HL-60 (cell line): ENCODE measurements at regions not wholly inside any gene's neighbourhood (a gene's known extent, or its start where the extent isn't known, plus 50 kb on each side); places are given as distances from the start of the nearest gene placed in this dataset.

ENCODE experiments used
- DNase-seq, 2 experiments: peaks; one replicate each; pipeline ENCODE4 v3.0.0-alpha.2; 2010 to 2020; ENCODE audit warnings: low read depth in 1 of 2, low spot score in 1 of 2
- H3K27ac ChIP-seq: fragments of 250-450 bp; sonication (Bioruptor Pico); replicated peaks from 2 replicates; pipeline ENCODE4 v1.5.1; 2020; ENCODE audit warnings: mild to moderate bottlenecking, moderate library complexity
- H3K27me3 ChIP-seq: fragments of 250-450 bp; sonication (Bioruptor Pico); 2 replicates; pipeline ENCODE4 v1.5.1; 2021; ENCODE audit warnings: mild to moderate bottlenecking, moderate library complexity; ENCODE audit not compliant: insufficient read depth, poor library complexity, severe bottlenecking
- H3K4me3 ChIP-seq: replicated peaks from 2 replicates; pipeline ENCODE4 v1.5.1; 2011; ENCODE audit warnings: mild to moderate bottlenecking, control low read depth, low read length; ENCODE audit not compliant: insufficient read depth
- GABPA ChIP-seq: IDR thresholded peaks from 2 replicates; pipeline ENCODE4 v1.6.1; 2012; ENCODE audit warnings: low read depth
- POLR2AphosphoS5 ChIP-seq: IDR thresholded peaks from 2 replicates; pipeline ENCODE4 v1.6.1; 2012; ENCODE audit warnings: low read depth
- SPI1 ChIP-seq: IDR thresholded peaks from 2 replicates; pipeline ENCODE4 v1.6.1; 2012; ENCODE audit warnings: low read depth, mild to moderate bottlenecking, borderline replicate concordance
- TF ChIP-seq, protein P1 (sequence below): IDR thresholded peaks from 2 replicates; pipeline ENCODE4 v1.6.1; 2012; ENCODE audit warnings: low read depth; ENCODE audit not compliant: insufficient replicate concordance
- TF ChIP-seq, protein P2 (sequence below): IDR thresholded peaks from one replicate; pipeline ENCODE4 v1.5.1; 2011; ENCODE audit warnings: low read length, control low read depth, inconsistent platforms; ENCODE audit not compliant: insufficient read depth

DNA sequence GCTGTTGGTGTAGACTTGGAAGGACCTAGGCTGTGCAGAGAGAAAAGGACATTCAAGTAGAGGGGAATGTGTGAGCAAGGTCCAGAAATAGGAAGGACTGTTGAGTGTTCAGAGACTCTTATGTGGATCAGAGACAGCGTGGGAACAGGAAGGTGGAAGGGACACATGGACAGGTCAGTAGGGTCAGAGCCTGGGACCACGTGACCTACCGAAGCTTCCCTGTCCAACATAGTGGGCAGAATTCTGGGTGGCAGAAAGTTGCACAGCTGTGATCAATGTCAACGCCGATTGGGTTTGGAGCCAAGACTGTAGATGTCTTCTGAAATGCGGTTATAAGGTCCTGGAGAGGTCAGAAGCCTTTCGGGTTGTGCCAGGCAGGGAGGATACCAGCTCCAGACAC, 195.9 kb upstream of the MKI67 start:
- no peaks in the 10 kb centered on the region for H3K27me3 ChIP-seq
- no peak for DNase-seq
- no peak overlapping the region for H3K4me3 ChIP-seq
- H3K27ac ChIP-seq = no peak overlapping the region
- TF ChIP-seq, protein P1, sequence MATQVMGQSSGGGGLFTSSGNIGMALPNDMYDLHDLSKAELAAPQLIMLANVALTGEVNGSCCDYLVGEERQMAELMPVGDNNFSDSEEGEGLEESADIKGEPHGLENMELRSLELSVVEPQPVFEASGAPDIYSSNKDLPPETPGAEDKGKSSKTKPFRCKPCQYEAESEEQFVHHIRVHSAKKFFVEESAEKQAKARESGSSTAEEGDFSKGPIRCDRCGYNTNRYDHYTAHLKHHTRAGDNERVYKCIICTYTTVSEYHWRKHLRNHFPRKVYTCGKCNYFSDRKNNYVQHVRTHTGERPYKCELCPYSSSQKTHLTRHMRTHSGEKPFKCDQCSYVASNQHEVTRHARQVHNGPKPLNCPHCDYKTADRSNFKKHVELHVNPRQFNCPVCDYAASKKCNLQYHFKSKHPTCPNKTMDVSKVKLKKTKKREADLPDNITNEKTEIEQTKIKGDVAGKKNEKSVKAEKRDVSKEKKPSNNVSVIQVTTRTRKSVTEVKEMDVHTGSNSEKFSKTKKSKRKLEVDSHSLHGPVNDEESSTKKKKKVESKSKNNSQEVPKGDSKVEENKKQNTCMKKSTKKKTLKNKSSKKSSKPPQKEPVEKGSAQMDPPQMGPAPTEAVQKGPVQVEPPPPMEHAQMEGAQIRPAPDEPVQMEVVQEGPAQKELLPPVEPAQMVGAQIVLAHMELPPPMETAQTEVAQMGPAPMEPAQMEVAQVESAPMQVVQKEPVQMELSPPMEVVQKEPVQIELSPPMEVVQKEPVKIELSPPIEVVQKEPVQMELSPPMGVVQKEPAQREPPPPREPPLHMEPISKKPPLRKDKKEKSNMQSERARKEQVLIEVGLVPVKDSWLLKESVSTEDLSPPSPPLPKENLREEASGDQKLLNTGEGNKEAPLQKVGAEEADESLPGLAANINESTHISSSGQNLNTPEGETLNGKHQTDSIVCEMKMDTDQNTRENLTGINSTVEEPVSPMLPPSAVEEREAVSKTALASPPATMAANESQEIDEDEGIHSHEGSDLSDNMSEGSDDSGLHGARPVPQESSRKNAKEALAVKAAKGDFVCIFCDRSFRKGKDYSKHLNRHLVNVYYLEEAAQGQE = no peak
- TF ChIP-seq, protein P2, sequence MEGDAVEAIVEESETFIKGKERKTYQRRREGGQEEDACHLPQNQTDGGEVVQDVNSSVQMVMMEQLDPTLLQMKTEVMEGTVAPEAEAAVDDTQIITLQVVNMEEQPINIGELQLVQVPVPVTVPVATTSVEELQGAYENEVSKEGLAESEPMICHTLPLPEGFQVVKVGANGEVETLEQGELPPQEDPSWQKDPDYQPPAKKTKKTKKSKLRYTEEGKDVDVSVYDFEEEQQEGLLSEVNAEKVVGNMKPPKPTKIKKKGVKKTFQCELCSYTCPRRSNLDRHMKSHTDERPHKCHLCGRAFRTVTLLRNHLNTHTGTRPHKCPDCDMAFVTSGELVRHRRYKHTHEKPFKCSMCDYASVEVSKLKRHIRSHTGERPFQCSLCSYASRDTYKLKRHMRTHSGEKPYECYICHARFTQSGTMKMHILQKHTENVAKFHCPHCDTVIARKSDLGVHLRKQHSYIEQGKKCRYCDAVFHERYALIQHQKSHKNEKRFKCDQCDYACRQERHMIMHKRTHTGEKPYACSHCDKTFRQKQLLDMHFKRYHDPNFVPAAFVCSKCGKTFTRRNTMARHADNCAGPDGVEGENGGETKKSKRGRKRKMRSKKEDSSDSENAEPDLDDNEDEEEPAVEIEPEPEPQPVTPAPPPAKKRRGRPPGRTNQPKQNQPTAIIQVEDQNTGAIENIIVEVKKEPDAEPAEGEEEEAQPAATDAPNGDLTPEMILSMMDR = no peak
- no peak for TF ChIP-seq POLR2AphosphoS5
- TF ChIP-seq SPI1 = no peak
- TF ChIP-seq GABPA = no peak

DNA sequence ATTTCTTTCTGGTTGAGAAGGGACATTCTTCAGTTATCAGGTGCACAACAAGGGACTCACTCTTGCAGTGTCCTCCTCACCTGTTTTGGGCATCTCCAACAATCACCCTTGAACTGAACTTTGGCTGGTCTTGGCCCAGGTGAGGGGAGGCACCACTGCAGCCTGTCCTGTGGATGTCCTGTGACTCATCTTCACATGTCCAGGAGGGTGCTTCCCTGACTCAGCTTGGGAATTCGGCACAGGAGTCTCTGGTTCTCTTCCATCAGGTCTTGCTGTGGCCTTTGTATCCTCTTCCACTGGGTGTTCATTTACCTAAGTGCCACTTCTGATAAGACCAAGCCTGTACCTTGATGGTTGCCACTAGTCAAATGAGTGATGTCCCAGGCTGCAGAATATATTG, 196.7 kb upstream of the MKI67 start:
- H3K27ac ChIP-seq = no peak overlapping the region
- DNase-seq = no peak
- no peak overlapping the region for H3K4me3 ChIP-seq
- no peaks in the 10 kb centered on the region for H3K27me3 ChIP-seq
- TF ChIP-seq GABPA (no peak), POLR2AphosphoS5 (no peak), SPI1 (no peak)
- TF ChIP-seq, protein P2 = no peak
- TF ChIP-seq, protein P1 = no peak

DNA sequence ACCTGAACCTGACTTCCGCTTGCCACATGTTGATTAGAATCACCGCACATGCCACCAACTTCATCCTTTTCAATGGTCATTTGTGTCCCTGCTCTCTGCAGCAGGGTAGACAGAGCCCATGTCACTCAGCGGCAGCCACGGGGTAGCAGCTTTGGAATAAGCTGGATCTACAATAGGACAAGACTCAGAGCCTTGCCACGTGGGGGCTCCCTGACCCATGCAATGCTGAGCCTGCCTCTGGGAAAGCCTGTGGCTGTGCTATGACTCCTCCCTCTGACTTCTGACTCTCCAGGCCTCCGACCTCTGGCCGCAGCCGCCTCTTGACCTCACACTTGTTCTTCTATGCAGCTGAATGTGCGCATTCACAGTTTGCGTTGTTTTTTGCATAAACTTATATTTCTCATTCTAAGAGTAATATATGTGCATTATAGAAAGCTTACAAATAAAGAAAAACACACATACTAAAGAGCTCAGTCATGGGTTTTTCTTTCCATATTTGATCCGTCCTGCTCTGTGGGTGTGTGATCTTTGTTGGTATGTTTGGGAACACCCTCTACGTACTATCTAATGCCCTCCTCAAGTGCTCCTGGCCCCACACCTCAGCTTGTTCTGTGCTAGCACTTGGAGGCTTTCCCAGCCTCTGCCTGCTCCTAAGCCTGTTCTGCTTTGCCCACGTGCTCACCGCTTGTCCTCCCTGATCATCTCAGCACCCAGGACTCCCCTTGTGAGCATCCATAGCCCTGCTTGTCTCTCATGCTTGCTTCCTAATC, 198.0 kb upstream of the MKI67 start:
- Histone ChIP-seq H3K27ac (no peak overlapping the region), H3K27me3 (no peaks in the 10 kb centered on the region), H3K4me3 (no peak overlapping the region)
- TF ChIP-seq SPI1 (no peak), GABPA (no peak), POLR2AphosphoS5 (no peak)
- TF ChIP-seq, protein P2 = no peak
- TF ChIP-seq, protein P1 = no peak
- no peak for DNase-seq
